ENCODE measurements at regions not wholly inside any gene's neighbourhood (a gene's known extent, or its start where the extent isn't known, plus 50 kb on each side); places are given as distances from the start of the nearest gene placed in this dataset.

DNA sequence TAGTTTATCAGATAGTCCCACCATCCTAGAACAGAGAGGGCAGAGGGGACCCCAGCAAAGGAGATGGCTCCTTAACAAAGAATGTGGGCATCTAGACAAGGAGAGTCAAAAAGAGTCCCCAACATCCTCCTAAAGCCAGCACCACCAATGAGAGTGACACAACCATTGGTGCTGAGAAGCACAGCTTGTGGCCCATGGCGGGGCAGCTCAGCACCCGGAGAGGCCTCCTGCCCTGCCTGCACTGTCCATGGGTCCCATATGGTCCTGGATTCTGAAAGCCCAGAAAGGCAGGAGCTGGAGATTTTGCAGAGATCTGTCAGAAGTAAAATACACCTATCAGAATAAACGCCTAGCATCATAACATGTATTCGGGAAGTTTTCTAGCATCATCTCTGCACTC lies 311.8 kb upstream of the ZNF32 start:
- peaks cover 19% of the 10 kb centered on the region for H3K27me3 ChIP-seq (ENCODE audit: insufficient read depth, low read length)
- no peaks in the 10 kb centered on the region for H4K20me1 ChIP-seq (ENCODE audit: insufficient read depth)
- ATAC-seq: no peak
- H3K4me2 ChIP-seq (ENCODE audit: low read length): no peak overlapping the region
- H3K27ac ChIP-seq (ENCODE audit: low read depth, low read length): no peak overlapping the region
- intact Hi-C loops (cut with micrococcal nuclease): no loop called here
- no peaks in the 10 kb centered on the region for H3K4me1 ChIP-seq (ENCODE audit: control insufficient read depth in 1 of 2, insufficient read depth in 2 of 2, low read length in 2 of 2)
- no peaks in the 10 kb centered on the region for H3K9me3 ChIP-seq (ENCODE audit: control insufficient read depth in 1 of 2, insufficient read depth in 1 of 2, low read depth in 1 of 2, low read length in 2 of 2)
- BruUV-seq (replicated peaks): no TSS peak
- DNase-seq (ENCODE audit: low read depth, low spot score): no peak
- H3K79me2 ChIP-seq (ENCODE audit: insufficient read depth, low read length): no peaks in the 10 kb centered on the region
- ChIA-PET RAD21 (ENCODE audit: low non-redundant PET in 1 of 2, low total read pairs in 2 of 2, uncharacterized antibody in 2 of 2, unreplicated experiment in 2 of 2) (no interaction called here), CTCF (no interaction called here), POLR2A (no interaction called here)
- no peak overlapping the region for H3K9ac ChIP-seq (ENCODE audit: low read length)
- H3K4me3 ChIP-seq (replicated peaks in 1 of 2; ENCODE audit: low read depth in 1 of 2, low read length in 2 of 2): no peak overlapping the region
- H2AFZ ChIP-seq (ENCODE audit: low read depth, low read length, poor library complexity, severe bottlenecking): no peak overlapping the region
- H3K36me3 ChIP-seq (ENCODE audit: control insufficient read depth in 1 of 2, insufficient read depth in 2 of 2, low read length in 2 of 2): no peaks in the 10 kb centered on the region
- no peaks in the 10 kb centered on the region for H3K9me2 ChIP-seq (ENCODE audit: insufficient read depth)
- TF ChIP-seq ZNF274 (IDR thresholded peaks at IDR 0.05; ENCODE audit: low read depth, low read length) (no peak), EZH2 (IDR thresholded peaks at IDR 0.05) (no peak), RAD21 (IDR thresholded peaks at IDR 0.05; ENCODE audit: low read depth) (no peak)
- TF ChIP-seq, protein P1, sequence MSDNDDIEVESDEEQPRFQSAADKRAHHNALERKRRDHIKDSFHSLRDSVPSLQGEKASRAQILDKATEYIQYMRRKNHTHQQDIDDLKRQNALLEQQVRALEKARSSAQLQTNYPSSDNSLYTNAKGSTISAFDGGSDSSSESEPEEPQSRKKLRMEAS (IDR thresholded peaks at IDR 0.05): no peak

DNA sequence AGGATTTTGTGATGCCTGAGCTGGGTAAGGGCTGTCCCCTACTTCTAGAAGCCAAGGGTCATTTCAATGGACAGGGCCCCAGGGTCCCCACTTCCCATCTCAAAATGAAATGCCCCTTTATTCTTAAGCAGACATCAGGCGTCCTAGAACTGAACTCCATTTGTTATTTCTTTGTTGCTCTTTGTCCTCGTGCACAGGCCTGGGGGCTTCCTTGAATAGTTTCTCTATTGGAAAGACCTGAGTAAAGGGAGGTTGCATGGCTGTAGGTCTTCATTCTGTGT lies 311.4 kb upstream of the ZNF32 start:
- no TSS peak for BruUV-seq (replicated peaks)
- no peaks in the 10 kb centered on the region for H3K4me1 ChIP-seq (ENCODE audit: control insufficient read depth in 1 of 2, insufficient read depth in 2 of 2, low read length in 2 of 2)
- no peak overlapping the region for H3K4me3 ChIP-seq (replicated peaks in 1 of 2; ENCODE audit: low read depth in 1 of 2, low read length in 2 of 2)
- H3K9me2 ChIP-seq (ENCODE audit: insufficient read depth): no peaks in the 10 kb centered on the region
- DNase-seq (ENCODE audit: low read depth, low spot score): no peak
- H3K27ac ChIP-seq (ENCODE audit: low read depth, low read length): no peak overlapping the region
- H4K20me1 ChIP-seq (ENCODE audit: insufficient read depth): no peaks in the 10 kb centered on the region
- intact Hi-C loops (cut with micrococcal nuclease): no loop called here
- ChIA-PET POLR2A (no interaction called here), RAD21 (ENCODE audit: low non-redundant PET in 1 of 2, low total read pairs in 2 of 2, uncharacterized antibody in 2 of 2, unreplicated experiment in 2 of 2) (no interaction called here), CTCF (no interaction called here)
- no peaks in the 10 kb centered on the region for H3K79me2 ChIP-seq (ENCODE audit: insufficient read depth, low read length)
- no peak overlapping the region for H3K4me2 ChIP-seq (ENCODE audit: low read length)
- H3K9me3 ChIP-seq (ENCODE audit: control insufficient read depth in 1 of 2, insufficient read depth in 1 of 2, low read depth in 1 of 2, low read length in 2 of 2): no peaks in the 10 kb centered on the region
- TF ChIP-seq JUND (IDR thresholded peaks at IDR 0.05) (no peak), YY1 (IDR thresholded peaks at IDR 0.05; ENCODE audit: extremely low read depth, insufficient replicate concordance, low read depth, low read length) (no peak), SIN3A (IDR thresholded peaks at IDR 0.05; ENCODE audit: low read depth) (no peak), EGR1 (IDR thresholded peaks at IDR 0.05; ENCODE audit: low read depth) (no peak), POLR2AphosphoS5 (IDR thresholded peaks at IDR 0.05; ENCODE audit: low read depth, low read length) (no peak), RAD21 (IDR thresholded peaks at IDR 0.05; ENCODE audit: low read depth) (no peak)
- TF ChIP-seq, protein P2, sequence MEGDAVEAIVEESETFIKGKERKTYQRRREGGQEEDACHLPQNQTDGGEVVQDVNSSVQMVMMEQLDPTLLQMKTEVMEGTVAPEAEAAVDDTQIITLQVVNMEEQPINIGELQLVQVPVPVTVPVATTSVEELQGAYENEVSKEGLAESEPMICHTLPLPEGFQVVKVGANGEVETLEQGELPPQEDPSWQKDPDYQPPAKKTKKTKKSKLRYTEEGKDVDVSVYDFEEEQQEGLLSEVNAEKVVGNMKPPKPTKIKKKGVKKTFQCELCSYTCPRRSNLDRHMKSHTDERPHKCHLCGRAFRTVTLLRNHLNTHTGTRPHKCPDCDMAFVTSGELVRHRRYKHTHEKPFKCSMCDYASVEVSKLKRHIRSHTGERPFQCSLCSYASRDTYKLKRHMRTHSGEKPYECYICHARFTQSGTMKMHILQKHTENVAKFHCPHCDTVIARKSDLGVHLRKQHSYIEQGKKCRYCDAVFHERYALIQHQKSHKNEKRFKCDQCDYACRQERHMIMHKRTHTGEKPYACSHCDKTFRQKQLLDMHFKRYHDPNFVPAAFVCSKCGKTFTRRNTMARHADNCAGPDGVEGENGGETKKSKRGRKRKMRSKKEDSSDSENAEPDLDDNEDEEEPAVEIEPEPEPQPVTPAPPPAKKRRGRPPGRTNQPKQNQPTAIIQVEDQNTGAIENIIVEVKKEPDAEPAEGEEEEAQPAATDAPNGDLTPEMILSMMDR (IDR thresholded peaks at IDR 0.05 in 2 of 3, conservative IDR thresholded peaks at IDR 0.05 in 1 of 3; ENCODE audit: borderline replicate concordance in 1 of 3, insufficient read depth in 1 of 3, low read depth in 2 of 3, low read length in 2 of 3): no peak
- no peak overlapping the region for H3K9ac ChIP-seq (ENCODE audit: low read length)
- H3K36me3 ChIP-seq (ENCODE audit: control insufficient read depth in 1 of 2, insufficient read depth in 2 of 2, low read length in 2 of 2): no peaks in the 10 kb centered on the region
- peaks cover 19% of the 10 kb centered on the region for H3K27me3 ChIP-seq (ENCODE audit: insufficient read depth, low read length)
- no peak for ATAC-seq
- H2AFZ ChIP-seq (ENCODE audit: low read depth, low read length, poor library complexity, severe bottlenecking): no peak overlapping the region

Data from HCT116 (cell line).